GM12874 (cell line): ENCODE measurements at regions not wholly inside any gene's neighbourhood (a gene's known extent, or its start where the extent isn't known, plus 50 kb on each side); places are given as distances from the start of the nearest gene placed in this dataset.

Experiments
- TF ChIP-seq, protein P1 (sequence below): IDR thresholded peaks from 2 replicates; pipeline ENCODE4 v1.5.1; 2011; ENCODE audit warnings: low read depth, mild to moderate bottlenecking, control low read depth, low read length, moderate library complexity; ENCODE audit not compliant: insufficient read depth

DNA sequence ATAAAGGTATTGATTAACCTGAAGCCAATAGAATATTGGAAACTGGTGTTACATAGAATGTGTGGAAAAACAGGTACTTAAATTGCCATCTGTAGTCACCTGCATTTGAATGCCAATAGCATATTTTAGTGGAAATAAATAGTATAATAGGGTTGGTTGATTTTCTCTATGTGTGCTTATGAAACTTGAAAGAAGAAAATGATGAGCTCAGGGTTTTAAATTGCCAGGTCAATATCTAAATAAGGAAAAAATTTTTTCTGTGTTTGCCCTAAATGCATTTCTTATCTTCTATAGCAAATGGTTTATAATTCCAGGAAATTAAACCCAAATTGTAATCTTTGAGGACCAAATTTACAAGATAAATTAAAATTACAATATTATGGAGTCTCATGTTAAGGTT, 626.6 kb downstream of the CDH8 start:
- TF ChIP-seq, protein P1, sequence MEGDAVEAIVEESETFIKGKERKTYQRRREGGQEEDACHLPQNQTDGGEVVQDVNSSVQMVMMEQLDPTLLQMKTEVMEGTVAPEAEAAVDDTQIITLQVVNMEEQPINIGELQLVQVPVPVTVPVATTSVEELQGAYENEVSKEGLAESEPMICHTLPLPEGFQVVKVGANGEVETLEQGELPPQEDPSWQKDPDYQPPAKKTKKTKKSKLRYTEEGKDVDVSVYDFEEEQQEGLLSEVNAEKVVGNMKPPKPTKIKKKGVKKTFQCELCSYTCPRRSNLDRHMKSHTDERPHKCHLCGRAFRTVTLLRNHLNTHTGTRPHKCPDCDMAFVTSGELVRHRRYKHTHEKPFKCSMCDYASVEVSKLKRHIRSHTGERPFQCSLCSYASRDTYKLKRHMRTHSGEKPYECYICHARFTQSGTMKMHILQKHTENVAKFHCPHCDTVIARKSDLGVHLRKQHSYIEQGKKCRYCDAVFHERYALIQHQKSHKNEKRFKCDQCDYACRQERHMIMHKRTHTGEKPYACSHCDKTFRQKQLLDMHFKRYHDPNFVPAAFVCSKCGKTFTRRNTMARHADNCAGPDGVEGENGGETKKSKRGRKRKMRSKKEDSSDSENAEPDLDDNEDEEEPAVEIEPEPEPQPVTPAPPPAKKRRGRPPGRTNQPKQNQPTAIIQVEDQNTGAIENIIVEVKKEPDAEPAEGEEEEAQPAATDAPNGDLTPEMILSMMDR = no peak

DNA sequence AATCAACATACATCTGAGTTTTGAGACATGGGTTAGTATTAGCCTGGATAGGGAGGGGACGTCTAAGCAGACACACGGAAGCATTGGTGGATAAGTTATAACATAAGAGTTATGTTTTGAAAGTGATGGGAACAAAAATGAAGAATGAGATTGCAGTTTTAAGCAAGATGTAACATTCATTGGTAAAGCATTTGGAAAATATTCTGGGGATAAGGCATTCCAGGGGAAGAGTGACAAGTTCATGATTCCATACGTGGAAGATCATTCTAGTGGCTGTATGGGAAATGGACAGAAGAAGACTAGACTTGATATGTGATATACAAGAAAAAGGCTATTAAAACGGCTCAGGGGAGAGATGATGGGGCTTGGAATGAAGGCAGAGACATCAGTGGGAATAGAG, 632.9 kb downstream of the CDH8 start:
- TF ChIP-seq, protein P1 = no peak

DNA sequence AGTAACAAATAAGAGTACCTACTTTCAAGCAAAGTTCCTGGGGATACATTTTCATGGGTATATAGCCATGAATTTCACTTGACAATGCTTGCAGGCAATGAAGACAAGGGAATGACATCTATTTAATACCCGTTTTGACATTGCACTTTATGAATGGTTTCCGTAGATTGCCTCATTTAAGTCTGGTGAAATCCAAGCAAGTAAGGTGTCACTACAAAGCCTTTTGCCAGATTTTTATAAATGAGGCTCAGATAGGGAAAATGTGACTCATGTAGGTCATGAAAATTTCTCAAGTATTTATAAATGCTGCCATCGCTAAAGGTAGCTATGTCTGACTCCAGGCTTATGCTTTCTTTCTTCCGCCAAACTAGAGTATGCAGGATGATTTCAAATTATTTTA, 644.3 kb downstream of the CDH8 start:
- TF ChIP-seq, protein P1 = no peak

DNA sequence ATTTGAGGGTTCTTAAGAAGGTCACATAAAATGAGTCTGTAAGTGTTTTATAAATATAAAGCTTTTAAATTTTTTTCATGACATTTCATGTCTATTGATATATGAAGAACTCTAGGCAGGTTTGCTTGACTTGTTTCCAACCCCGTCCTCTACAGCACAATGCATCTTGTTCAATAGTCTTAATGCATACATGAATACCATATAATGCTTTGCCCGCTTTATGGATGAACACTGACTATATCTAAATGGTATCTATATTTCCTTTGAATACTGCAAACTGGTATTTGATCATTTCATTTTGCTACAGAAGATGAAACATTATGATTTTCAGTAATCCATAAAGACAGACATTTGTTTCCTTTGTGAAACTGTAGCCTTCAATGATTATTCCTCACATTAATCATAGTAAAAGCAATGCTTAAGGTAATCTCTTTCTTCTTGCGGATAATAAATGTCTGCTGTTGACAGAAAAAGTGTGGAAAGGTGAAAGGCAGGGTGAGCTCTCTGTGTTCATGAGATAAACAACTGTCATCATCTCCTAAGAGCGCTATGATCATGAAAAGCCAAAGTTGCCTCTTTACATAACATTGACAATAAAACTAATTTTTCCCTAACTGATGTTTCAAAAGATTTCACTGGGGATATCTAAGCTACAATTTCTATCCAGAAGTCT, 645.1 kb downstream of the CDH8 start:
- TF ChIP-seq, protein P1 = no peak

DNA sequence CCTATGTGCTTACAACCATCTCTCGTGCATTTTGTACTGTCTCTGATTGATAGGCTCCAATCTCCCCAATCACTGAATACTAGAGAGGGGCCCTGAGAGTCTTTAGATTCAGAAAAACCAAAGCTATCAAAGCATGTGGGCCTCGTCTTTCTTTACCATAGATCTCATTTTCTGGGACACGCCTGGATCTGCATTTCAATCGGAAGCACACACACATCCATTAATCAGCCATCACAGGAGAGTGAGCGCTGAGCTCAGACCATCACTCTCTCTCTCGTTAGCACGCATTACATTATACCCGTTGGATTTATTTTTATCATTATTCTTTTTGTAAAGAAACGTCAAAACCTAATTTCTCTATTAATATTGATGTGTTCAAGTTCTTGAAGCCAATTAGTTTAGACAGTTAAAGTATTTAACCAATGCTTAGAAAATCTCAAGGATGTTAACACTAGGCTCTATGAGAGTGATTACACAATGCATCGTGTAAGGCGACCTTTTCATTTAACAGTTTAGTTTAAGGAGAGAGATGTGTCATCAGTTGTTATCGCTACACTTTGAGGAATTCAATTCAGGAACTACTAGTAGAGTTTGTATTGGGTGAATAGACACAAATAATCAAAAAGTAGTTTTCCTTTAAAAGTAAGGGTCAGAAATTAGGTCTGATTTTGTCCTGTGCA, 650.7 kb downstream of the CDH8 start:
- TF ChIP-seq, protein P1 = no peak

DNA sequence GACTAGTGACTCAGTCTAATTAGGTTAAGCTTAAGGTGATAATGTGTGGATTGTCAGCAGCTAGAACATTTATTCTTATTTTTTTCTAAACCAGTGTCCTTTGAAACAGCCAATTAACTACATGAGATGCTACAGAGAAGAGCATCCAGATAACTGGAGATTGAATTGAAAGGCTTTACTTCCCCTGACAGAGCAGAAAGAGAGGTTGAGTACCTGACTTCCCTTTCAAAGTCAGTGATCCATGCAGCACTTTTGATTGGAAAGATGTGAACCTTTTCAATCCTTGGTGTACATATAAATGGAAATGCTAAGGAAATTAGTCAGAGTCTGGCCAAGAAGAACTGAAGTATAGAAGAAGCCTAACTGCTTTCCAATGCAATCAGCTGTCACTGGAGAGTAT, 653.8 kb downstream of the CDH8 start:
- TF ChIP-seq, protein P1 = no peak

DNA sequence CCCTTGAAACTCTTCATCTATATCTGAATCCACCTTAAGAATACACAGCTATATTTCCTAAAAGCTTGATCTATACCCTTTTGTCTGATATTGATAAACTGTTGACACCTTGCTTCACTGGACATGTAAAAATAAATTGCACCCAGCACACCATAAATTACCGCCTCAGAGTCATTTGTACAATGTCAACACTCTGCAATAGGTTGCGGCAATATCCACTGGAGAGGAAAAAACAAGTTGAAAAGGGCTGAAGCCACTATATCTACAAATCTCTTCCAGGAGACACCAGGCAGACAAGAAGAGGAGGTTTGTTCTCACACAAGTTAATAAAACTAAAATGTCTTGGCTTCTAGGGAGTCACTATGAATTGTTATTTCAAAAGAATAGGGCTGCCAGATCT, 656.9 kb downstream of the CDH8 start:
- TF ChIP-seq, protein P1 = no peak
